GM12878 (cell line): ENCODE measurements at regions not wholly inside any gene's neighbourhood (a gene's known extent, or its start where the extent isn't known, plus 50 kb on each side); places are given as distances from the start of the nearest gene placed in this dataset.

Source experiments
- ATAC-seq: fragments of 200-7000 bp; cut with Tn5 transposase; 3 replicates; pipeline ENCODE4 v1.9.1; 2020; ENCODE audit warnings: mild to moderate bottlenecking, moderate library complexity
- BruUV-seq: library from RNA; stranded (reverse); fragments of 400-500 nt; replicated peaks from 2 replicates; lab custom pipeline; 2021; lab: Mats Ljungman, UMichigan
- CTCF ChIA-PET: fragments of 300-600 bp; sonication (Branson Sonifier 250); formaldehyde crosslinking; extraction: SDS; loops from one replicate; lab custom pipeline; 2021; ENCODE audit warnings: inconsistent platforms; lab: Yijun Ruan, JAX
- POLR2A ChIA-PET: fragments of 350-600 bp; formaldehyde crosslinking; extraction: SDS; loops from one replicate; lab custom pipeline; 2021; ENCODE audit warnings: inconsistent platforms; lab: Charles Lee
- RAD21 ChIA-PET: fragments of 300-600 bp; sonication (Branson Sonifier 250); formaldehyde crosslinking; loops from one replicate; lab custom pipeline; 2023; ENCODE audit warnings: antibody characterized with exemption; ENCODE audit not compliant: unreplicated experiment; lab: Charles Lee
- SMC1A ChIA-PET: fragments of 300-600 bp; sonication (Branson Sonifier 250); formaldehyde crosslinking; loops from one replicate; lab custom pipeline; 2023; ENCODE audit not compliant: unreplicated experiment, uncharacterized antibody; lab: Charles Lee
- DNase-seq: peaks from one replicate; pipeline ENCODE4 v3.0.0-alpha.2; 2011; ENCODE audit warnings: low read depth, low spot score
- FAIRE-seq: peaks from 3 replicates; lab custom pipeline; 2011; peaks lifted over from hg19 to GRCh38; lab: Jason Lieb, UNC
- H2AFZ ChIP-seq: 2 replicates; pipeline ENCODE4 v1.6.0; 2011; ENCODE audit warnings: low read depth, low read length, control low read depth; ENCODE audit not compliant: control insufficient read depth
- H3K27ac ChIP-seq: 2 replicates; pipeline ENCODE4 v1.5.1; 2011; ENCODE audit warnings: control low read depth; ENCODE audit not compliant: control insufficient read depth, insufficient read depth
- H3K27me3 ChIP-seq, 2 experiments: replicated peaks in 1 of 2; 2 replicates each; pipeline versions ENCODE4 v1.6.0 to v1.6.1; 2011; ENCODE audit warnings: low read length in 1 of 2; ENCODE audit not compliant: control insufficient read depth in 2 of 2, insufficient read depth in 2 of 2
- H3K36me3 ChIP-seq, 2 experiments: 2 replicates each; pipeline ENCODE4 v1.5.1; 2011; ENCODE audit warnings: low read length in 1 of 2; ENCODE audit not compliant: control insufficient read depth in 2 of 2, insufficient read depth in 2 of 2
- H3K4me1 ChIP-seq: 2 replicates; pipeline ENCODE4 v1.6.1; 2011; ENCODE audit warnings: mild to moderate bottlenecking, low read length, moderate library complexity, mixed read lengths; ENCODE audit not compliant: control insufficient read depth, insufficient read depth
- H3K4me2 ChIP-seq: 2 replicates; pipeline ENCODE4 v1.6.0; 2011; ENCODE audit warnings: control low read depth; ENCODE audit not compliant: control insufficient read depth, insufficient read depth
- H3K4me3 ChIP-seq: fragments of 200-600 bp; sonication (generic); 2 replicates; pipeline ENCODE4 v1.5.1; 2016
- H3K79me2 ChIP-seq: 2 replicates; pipeline ENCODE4 v1.6.0; 2011; ENCODE audit warnings: low read length; ENCODE audit not compliant: control insufficient read depth, insufficient read depth
- H3K9ac ChIP-seq: 2 replicates; pipeline ENCODE4 v1.8.0; 2011; ENCODE audit warnings: low read length, control low read depth, mixed read lengths; ENCODE audit not compliant: control insufficient read depth, insufficient read depth
- H3K9me3 ChIP-seq: replicated peaks from 3 replicates; pipeline ENCODE4 v1.5.1; 2011; ENCODE audit warnings: mild to moderate bottlenecking, low read length; ENCODE audit not compliant: control insufficient read depth, insufficient read depth
- H4K20me1 ChIP-seq: 2 replicates; pipeline ENCODE4 v1.6.0; 2011; ENCODE audit not compliant: control insufficient read depth, insufficient read depth
- ATF7 ChIP-seq: fragments of 450-650 bp; IDR thresholded peaks from 2 replicates; pipeline ENCODE4 v1.6.1; 2016; ENCODE audit warnings: low read depth, mild to moderate bottlenecking
- BMI1 ChIP-seq: fragments of 450-650 bp; IDR thresholded peaks from 2 replicates; pipeline ENCODE4 v1.6.1; 2016; ENCODE audit warnings: mild to moderate bottlenecking, moderate library complexity, borderline replicate concordance
- BRCA1 ChIP-seq: IDR thresholded peaks from 2 replicates; pipeline ENCODE4 v1.6.1; 2011; ENCODE audit warnings: low read depth, low read length, improper control_type of control experiment
- E2F8 ChIP-seq: fragments of 450-650 bp; IDR thresholded peaks from 2 replicates; pipeline ENCODE4 v1.6.1; 2018; ENCODE audit warnings: mild to moderate bottlenecking, low read depth, moderate library complexity; ENCODE audit not compliant: partially characterized antibody
- FOXM1 ChIP-seq: IDR thresholded peaks from 2 replicates; pipeline ENCODE4 v1.6.1; 2012; ENCODE audit warnings: low read depth, mild to moderate bottlenecking, inconsistent platforms, low read length, moderate library complexity
- JUNB ChIP-seq: IDR thresholded peaks from 2 replicates; pipeline ENCODE4 v1.6.1; 2016; ENCODE audit warnings: antibody characterized with exemption, mild to moderate bottlenecking
- KLF5 ChIP-seq: fragments of 450-650 bp; IDR thresholded peaks from 2 replicates; pipeline ENCODE4 v1.6.1; 2014; ENCODE audit warnings: mild to moderate bottlenecking; ENCODE audit not compliant: partially characterized antibody
- SMC3 ChIP-seq: IDR thresholded peaks from 2 replicates; pipeline ENCODE4 v1.6.1; 2011; ENCODE audit warnings: low read length, improper control_type of control experiment, borderline replicate concordance
- WRNIP1 ChIP-seq: IDR thresholded peaks from 2 replicates; pipeline ENCODE4 v1.6.1; 2011; ENCODE audit warnings: low read depth, low read length, improper control_type of control experiment, borderline replicate concordance
- ZNF592 ChIP-seq: fragments of 450-650 bp; IDR thresholded peaks from 2 replicates; pipeline ENCODE4 v1.6.1; 2017; ENCODE audit warnings: mild to moderate bottlenecking, moderate library complexity
- ZSCAN29 ChIP-seq: fragments of 450-650 bp; IDR thresholded peaks from 2 replicates; pipeline ENCODE4 v1.6.1; 2017; ENCODE audit warnings: mild to moderate bottlenecking, moderate library complexity
- WGBS: methylation state at CpG from one replicate; pipeline ENCODE4 v1.1.6; 2016; ENCODE audit warnings: low lambda C conversion rate; ENCODE audit not compliant: insufficient replicate concordance, insufficient coverage; ENCODE audit errors: missing lambda C conversion rate; 5-methylcytosine and 5-hydroxymethylcytosine counted together
- in situ Hi-C: fragments of 300-500 bp; cut with MboI; formaldehyde crosslinking; loops from 9 replicates; pipeline ENCODE4 v1.14.3; 2018; ENCODE audit warnings: mixed read lengths
- intact Hi-C: fragments of 100-400 bp; cut with micrococcal nuclease; formaldehyde crosslinking; loops from one replicate; pipeline ENCODE4 v1.14.2; 2022; ENCODE audit not compliant: unreplicated experiment

GRCh38 chr5:56048124-56048523 lies 53.4 kb upstream of the IL6ST start:
- FAIRE-seq: no peak
- no peak overlapping the region for H3K27ac ChIP-seq
- no peak overlapping the region for H3K9ac ChIP-seq
- H3K9me3 ChIP-seq: peaks cover 5% of the 10 kb centered on the region
- SMC1A ChIA-PET: interaction anchor here (0.9 to 1.4 kb wide), 2 partner anchors 18 to 30 kb away, joined by 3 read pairs; no protein-coding TSS in a partner anchor
- no TSS peak for BruUV-seq
- ATAC-seq: no peak
- WGBS: 48% methylated on average over 5 of the region's 5 CpGs
- H2AFZ ChIP-seq: no peak overlapping the region
- RAD21 ChIA-PET: no interaction called here
- DNase-seq: no peak
- no peak overlapping the region for H3K4me2 ChIP-seq
- in situ Hi-C loops: no loop called here
- no peaks in the 10 kb centered on the region for H3K27me3 ChIP-seq
- no peaks in the 10 kb centered on the region for H3K79me2 ChIP-seq
- intact Hi-C loops: no loop called here
- no peaks in the 10 kb centered on the region for H3K36me3 ChIP-seq
- H3K4me1 ChIP-seq: peaks cover 6% of the 10 kb centered on the region; the same call in 1 of the 2 replicates
- no peak overlapping the region for H3K4me3 ChIP-seq
- no peaks in the 10 kb centered on the region for H4K20me1 ChIP-seq
- CTCF ChIA-PET: interaction anchor here (0.9 to 1.3 kb wide), 2 partner anchors 11 to 65 kb away, joined by 3 to 5 read pairs; no protein-coding TSS in a partner anchor
- POLR2A ChIA-PET: no interaction called here
- no peak for TF ChIP-seq BRCA1

GRCh38 chr5:56047448-56047847 lies 52.7 kb upstream of the IL6ST start:
- H3K4me3 ChIP-seq: no peak overlapping the region
- intact Hi-C loops (no loop called here), in situ Hi-C loops (no loop called here)
- H3K27ac ChIP-seq: no peak overlapping the region
- no peak overlapping the region for H3K9ac ChIP-seq
- SMC1A ChIA-PET: no interaction called here
- FAIRE-seq (no peak), ATAC-seq (no peak), DNase-seq (no peak)
- no peaks in the 10 kb centered on the region for H3K36me3 ChIP-seq
- peaks cover 1% of the 10 kb centered on the region; the same call in 2 of the 3 replicates for H3K9me3 ChIP-seq
- no peak overlapping the region for H2AFZ ChIP-seq
- BruUV-seq: no TSS peak
- no peaks in the 10 kb centered on the region for H4K20me1 ChIP-seq
- H3K27me3 ChIP-seq: no peaks in the 10 kb centered on the region
- POLR2A ChIA-PET: interaction anchor here (1.5 kb wide), 1 partner anchor 9 kb away, joined by 3 read pairs; no protein-coding TSS in a partner anchor
- WGBS: 80% methylated on average over 4 of the region's 4 CpGs
- H3K4me1 ChIP-seq: peaks cover 6% of the 10 kb centered on the region; the same call in 1 of the 2 replicates
- no peak for TF ChIP-seq BMI1
- TF ChIP-seq ZSCAN29: no peak
- no peak for TF ChIP-seq E2F8
- no peak for TF ChIP-seq JUNB
- TF ChIP-seq SMC3: no peak
- TF ChIP-seq ATF7: no peak
- no peak for TF ChIP-seq ZNF592
- no peak for TF ChIP-seq FOXM1
- no peak for TF ChIP-seq KLF5
- TF ChIP-seq WRNIP1: no peak
- RAD21 ChIA-PET: no interaction called here
- no peak overlapping the region for H3K4me2 ChIP-seq
- CTCF ChIA-PET: interaction anchor here (0.9 kb wide), 1 partner anchor 65 kb away, joined by 3 read pairs; no protein-coding TSS in a partner anchor
- no peaks in the 10 kb centered on the region for H3K79me2 ChIP-seq
